AML-193 (cell line): ENCODE measurements at regions not wholly inside any gene's neighbourhood (a gene's known extent, or its start where the extent isn't known, plus 50 kb on each side); places are given as distances from the start of the nearest gene placed in this dataset.

ENCODE experiments used
- DNase-seq, 2 experiments: peaks; one replicate each; lab custom pipeline; 2025; lab: John Stamatoyannopoulos, UW

GRCh38 chr18:67742525-67742924 lies 226.0 kb upstream of the DSEL start:
- no peak for DNase-seq

GRCh38 chr18:67735506-67735905 lies 219.0 kb upstream of the DSEL start:
- no peak for DNase-seq

- no peak for DNase-seq
Measured at GRCh38 chr18:67733088-67733487, 216.6 kb upstream of the DSEL start.

- DNase-seq: no peak
Measured at GRCh38 chr18:67731851-67732250, 215.3 kb upstream of the DSEL start.

- no peak for DNase-seq
Measured at GRCh38 chr18:67730886-67731285, 214.4 kb upstream of the DSEL start.

GRCh38 chr18:67728364-67728763 lies 211.8 kb upstream of the DSEL start:
- DNase-seq: no peak

GRCh38 chr18:67726882-67727281 lies 210.4 kb upstream of the DSEL start:
- no peak for DNase-seq

- DNase-seq: no peak
Measured at GRCh38 chr18:67717800-67718199, 201.3 kb upstream of the DSEL start.

GRCh38 chr18:67715567-67715966 lies 199.0 kb upstream of the DSEL start:
- no peak for DNase-seq

GRCh38 chr18:67710639-67711038 lies 194.1 kb upstream of the DSEL start:
- DNase-seq: peak in 1 of 2 experiments; percentile 1

GRCh38 chr18:67705748-67706147 lies 189.2 kb upstream of the DSEL start:
- DNase-seq: no peak

GRCh38 chr18:67695684-67696083 lies 179.2 kb upstream of the DSEL start:
- no peak for DNase-seq

GRCh38 chr18:67694787-67695186 lies 178.3 kb upstream of the DSEL start:
- no peak for DNase-seq

GRCh38 chr18:67692811-67693210 lies 176.3 kb upstream of the DSEL start:
- no peak for DNase-seq

GRCh38 chr18:67682516-67682915 lies 166.0 kb upstream of the DSEL start:
- no peak for DNase-seq

GRCh38 chr18:67677489-67677888 lies 161.0 kb upstream of the DSEL start:
- no peak for DNase-seq

GRCh38 chr18:67672716-67673115 lies 156.2 kb upstream of the DSEL start:
- DNase-seq: no peak

GRCh38 chr18:67672155-67672554 lies 155.6 kb upstream of the DSEL start:
- DNase-seq: no peak

- DNase-seq: no peak
Measured at GRCh38 chr18:67670024-67670543, 153.6 kb upstream of the DSEL start.

- no peak for DNase-seq
Measured at GRCh38 chr18:67665266-67665665, 148.7 kb upstream of the DSEL start.

GRCh38 chr18:67662996-67663395 lies 146.5 kb upstream of the DSEL start:
- no peak for DNase-seq

GRCh38 chr18:67661555-67661954 lies 145.0 kb upstream of the DSEL start:
- DNase-seq: no peak

GRCh38 chr18:67654101-67654500 lies 137.6 kb upstream of the DSEL start:
- no peak for DNase-seq

- DNase-seq: no peak
Measured at GRCh38 chr18:67652288-67652687, 135.8 kb upstream of the DSEL start.

- no peak for DNase-seq
Measured at GRCh38 chr18:67651438-67651837, 134.9 kb upstream of the DSEL start.
